ENCODE measurements at regions not wholly inside any gene's neighbourhood (a gene's known extent, or its start where the extent isn't known, plus 50 kb on each side); places are given as distances from the start of the nearest gene placed in this dataset.
A peak's percentile ranks its signal among the peaks of the same experiment; 100 is the strongest.

DNA sequence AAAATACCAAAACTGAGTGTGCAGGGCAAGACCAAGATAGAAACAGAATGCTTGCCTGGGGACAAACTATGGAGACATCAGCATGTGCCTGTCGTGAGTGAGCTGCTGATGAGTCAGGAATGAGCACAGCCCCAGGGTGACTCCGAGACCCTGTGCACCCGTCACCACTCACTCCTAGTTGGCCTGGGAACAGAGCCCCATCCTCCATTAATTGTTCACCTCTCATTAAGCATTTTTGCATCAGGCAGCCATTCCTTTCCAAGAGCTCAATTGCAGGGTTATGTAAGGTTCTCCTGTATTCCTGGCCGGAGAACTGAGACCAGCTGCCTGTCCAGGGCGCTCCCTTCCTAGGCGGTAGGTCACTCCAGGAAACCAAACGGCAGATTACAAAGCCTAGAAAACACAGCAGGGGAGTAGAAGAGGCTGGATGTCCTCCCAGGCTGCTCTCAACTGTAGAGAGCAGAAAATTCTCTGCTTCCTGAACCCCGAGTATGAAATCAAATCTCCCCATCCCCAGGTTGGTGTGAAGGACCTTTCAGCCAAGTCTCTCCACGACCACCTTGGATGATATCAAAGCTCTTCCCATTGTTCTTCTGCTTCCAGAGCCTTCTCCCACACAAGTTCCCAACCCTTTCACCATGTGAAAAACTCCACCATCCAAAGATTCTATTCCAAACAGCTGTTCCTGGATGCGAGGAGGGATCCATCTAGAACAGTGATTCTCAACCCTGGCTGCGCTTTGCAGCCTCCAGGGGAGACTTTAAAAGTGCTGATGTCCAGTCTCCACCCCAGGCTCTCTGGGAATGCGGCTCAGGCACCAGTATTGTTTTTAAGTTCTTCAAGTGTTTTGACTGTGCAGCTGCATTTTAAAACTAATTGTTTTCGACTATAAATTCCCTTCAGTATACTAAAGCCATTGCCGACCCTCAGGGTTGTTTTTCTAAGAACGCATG, 532.6 kb upstream of the JARID2 start:
- DNase-seq: no peak

DNA sequence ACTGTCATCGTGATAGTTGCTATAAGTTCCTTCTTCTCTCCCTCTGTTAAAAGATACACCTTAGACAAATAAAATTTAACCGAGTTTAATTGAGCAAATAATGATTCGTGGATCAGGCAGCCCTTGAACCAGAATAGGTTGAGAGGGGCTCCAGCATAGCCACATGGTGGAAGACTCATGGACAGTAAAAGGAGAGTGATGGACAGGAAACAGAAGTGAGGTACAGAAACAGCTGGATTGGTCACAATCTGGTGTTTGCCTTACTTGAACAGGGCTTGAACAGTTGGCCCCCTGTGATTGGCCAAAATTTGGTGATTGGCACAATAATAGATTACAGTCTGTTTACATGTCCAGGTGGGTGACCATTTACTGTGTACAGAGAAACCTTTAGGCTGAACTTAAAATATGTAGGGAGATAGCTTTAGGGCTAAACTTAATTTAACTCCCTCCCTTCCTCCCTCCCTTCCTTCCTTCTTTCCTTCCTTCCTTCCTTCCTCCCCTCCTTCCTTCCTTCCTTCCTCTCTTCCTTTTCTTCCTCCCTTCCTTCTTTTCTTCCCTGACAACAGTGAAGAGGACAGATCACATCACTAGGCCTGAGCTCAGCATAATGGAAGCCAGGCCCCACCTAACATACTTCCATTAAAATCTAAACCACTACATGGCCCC, 531.8 kb upstream of the JARID2 start:
- DNase-seq: no peak

DNA sequence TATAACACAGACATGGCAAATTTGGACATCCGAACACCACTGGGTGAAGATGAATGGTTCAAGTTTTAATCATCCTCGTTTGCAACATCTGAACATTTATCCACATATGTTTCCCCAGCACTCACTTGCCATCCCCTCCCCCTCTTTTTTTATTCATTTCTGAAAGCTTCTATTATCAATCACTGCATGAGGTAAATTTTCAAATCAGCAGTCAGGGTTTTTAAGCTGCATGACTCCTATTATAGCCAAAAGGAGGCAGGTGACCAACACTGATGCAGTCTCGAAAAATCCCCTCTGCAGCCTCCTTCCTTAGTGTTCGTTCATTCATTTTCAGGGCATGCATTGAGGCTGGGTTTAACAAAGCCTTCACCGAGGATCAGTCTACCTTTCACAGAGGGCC, 530.8 kb upstream of the JARID2 start:
- DNase-seq: no peak

DNA sequence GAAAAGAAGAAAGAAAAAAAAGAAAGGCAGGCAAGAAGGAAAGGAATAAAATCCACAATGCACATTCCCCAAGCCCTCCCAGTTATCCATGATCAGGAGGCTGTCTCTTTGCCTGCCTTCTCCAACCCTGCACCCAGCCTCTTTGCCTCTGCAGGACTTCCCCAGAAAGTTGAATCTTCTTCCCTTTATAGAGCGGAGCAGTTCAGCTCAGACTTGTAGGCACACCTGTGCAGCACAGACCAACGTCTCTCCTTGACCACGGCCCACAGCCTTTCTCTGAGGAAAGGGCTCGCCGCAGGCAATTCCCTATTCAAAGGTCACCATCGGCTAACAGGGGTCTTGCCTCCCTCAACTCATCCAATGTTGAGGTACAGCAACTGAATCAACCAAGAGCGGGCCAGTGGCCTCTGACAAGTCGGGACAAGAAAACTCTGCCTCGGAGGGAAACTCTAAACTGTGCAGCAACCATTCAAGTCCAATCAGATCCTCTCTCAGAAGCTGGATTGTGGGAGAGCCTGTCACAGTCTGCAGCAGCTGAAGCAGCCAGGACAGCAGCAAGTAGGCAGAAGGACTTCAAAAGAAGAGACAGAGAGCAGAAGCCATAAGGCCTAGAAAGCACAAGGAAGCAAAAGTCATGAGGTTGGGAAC, 529.2 kb upstream of the JARID2 start:
- no peak for DNase-seq

DNA sequence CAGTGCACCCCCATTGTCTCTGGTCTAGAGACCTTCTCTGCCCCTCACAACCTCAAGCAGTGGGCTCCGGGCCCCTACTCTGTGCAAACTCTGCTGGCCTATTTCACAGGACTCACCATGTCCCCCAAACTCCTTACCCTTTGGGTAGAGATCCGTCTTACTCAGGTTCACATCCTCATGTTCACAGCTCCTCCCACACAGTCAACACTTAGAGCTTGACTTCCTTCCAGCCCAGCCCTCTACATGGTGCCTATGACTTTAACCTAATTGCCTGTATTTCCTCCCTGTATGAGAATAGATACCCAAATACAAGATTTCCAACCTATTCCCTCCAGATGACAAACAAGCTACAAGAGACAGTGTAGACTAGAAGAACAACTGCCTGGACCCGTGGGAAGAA, 528.6 kb upstream of the JARID2 start:
- DNase-seq: no peak

DNA sequence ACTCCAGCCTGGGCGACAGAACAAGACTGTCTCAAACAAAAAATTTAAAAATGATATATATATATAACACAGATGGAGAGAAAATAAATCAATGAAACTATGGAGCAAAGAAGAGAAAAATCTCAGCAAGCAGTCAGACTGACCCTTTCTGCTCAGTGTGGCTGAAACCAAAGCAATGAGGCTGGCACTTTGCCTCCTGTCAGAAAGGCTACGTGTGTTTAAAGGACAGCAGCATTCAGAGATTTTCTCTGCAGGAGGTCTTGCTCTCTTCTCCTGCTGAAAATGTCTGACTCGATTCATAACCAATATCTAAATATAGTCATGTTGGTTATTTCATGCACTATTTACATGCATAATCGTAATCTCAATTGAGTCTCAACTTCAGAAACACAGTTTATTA, 527.0 kb upstream of the JARID2 start:
- DNase-seq: no peak

DNA sequence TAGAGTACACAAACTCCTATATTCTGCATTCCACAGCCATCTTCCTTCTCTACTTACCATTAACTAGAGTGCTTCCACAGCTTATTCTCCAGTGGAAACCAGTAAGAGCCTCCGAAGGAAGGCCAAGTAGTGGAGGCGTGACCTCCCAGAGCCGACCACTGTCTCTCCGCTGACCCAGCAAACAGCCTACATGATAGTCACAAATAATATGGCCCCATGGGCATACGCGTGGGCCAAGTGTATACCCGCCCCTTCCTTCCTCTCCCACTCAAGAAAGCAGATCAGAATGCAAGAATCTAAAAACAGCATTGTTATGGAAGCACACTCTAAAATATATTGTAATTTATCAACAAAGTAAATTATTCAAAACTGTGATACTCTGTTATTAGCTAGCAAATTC, 526.6 kb upstream of the JARID2 start:
- DNase-seq: no peak

DNA sequence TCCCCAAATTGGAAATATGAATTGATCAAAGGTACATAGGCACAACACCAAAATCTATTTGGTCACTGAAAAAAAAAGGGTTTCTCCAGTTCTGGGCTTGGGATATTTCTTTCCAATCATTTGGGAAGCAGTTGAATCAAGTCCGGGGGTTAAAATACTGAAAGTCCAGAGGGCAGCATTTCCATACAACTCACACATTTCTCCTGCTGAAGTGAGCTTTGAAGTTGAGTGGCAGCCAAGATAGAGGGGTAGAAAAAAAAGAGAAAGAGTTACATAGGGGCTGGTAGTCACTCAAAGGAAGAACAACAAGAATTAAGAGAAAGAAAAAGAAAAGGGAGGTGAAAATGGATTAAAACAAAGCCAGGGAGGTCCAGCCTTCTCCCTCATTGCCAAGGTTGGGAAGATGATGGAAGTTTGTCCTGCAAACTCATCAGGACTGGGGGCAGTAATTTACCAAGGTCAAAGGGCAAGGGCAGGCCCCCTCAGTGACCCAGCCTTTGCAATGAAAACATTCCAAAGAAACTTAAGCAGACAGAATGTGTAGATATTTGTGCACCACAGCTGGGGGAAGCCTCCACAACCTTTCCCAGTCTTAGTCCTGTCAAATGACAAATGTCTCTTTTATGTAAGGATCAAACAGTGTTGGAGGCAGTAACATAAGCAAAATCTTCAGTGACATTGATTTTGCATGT, 525.3 kb upstream of the JARID2 start:
- DNase-seq: no peak

DNA sequence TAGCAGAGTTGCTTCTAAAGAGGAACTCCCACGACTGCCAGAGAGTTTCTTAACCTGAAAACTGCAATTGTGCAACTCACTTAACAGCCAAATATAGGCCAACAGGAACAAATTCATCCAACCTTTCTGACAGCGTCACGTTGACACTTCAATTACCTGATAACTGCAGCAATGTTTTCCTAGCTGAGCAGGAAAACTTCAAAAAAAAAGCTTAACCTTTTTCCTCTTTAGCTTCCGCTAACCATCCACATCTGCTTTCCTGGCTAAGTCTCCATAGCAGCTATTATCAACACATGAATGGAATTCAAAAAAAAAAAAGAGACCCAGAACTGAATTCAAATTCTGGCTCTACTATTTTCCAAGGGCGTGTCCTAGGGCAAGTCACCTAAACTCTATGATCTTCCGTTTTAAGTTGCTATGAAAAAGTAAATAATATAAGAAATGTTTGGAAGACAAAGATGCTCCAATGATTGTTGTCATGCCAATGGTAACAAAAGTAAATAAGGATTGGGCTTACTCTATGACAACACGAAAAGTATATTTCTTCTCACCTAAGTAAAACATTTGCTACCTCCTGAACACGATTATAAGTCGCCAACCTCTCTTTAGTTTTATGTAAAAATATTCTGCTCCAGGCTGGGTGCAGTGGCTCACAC, 524.6 kb upstream of the JARID2 start:
- DNase-seq: peak in 1 of 2 donors; percentile 66

DNA sequence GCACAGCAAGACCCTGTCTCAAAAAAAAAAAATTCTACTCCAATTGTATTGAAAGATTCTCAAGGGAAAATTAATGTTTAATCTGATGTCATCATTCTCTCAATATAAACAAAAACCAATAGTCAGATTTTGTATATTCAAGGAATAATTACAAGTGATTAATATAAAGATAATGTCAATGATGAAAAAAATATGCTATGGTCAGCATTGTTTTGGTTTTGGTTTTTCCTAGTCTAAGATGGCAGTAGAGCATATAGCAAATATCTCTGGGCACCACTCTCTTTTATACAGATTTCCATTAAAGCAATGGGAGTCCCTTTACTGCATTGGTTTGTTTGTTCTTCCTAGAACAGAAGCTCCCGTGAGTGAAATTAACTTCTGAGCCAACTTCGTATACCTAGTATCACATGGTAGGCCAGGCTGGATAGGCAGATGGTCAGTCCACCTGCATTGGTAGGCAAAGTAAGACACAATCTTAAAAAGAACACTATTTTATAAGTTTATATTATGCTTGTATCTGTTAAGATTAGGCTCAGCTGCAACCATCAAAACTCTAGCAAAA, 523.8 kb upstream of the JARID2 start:
- no peak for DNase-seq

DNA sequence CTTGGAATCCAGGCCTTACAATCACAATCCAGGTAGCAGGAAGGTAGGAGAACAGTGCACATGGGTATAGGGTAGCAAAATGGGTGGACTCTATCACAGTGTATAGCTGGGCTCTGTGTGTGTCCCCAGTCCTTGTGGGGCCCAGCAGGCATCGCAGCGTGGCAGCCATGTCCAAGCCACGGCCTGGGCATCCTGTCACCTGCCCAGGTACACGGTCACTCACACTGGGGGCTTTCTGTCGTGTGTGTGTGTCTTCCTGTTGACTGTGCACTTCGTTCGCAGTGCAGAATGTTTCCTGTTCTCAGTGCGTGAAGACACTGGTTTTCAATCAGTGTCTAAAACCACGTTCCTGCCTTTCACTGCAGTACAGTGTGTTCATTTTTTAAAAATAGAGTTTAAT, 523.2 kb upstream of the JARID2 start:
- DNase-seq: no peak

DNA sequence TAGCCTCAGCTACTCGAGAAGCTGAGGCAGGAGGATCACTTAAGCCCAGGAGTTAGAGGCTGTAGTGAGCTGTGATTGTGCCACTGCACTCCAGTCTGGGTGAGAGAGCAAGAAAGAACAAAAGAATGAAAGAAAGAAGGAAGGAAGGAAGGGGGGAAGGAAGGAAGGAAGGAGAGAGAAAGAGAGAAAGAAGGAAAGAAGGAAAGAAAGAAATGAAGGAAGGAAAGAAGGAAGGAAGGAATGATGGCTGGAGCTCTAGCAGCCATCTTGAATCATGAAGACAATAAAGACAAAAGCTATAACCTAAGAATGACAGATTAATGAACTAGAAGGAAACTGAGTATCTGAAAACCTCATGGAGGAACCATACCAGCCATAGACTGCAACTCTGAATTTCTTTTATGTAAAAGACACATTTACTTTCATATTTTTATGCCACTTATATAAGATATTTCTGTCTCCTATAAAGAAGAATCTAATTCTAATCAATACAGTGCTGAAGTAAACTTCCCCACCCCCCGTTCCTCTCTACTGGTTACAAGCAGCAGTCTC, 522.3 kb upstream of the JARID2 start:
- no peak for DNase-seq

DNA sequence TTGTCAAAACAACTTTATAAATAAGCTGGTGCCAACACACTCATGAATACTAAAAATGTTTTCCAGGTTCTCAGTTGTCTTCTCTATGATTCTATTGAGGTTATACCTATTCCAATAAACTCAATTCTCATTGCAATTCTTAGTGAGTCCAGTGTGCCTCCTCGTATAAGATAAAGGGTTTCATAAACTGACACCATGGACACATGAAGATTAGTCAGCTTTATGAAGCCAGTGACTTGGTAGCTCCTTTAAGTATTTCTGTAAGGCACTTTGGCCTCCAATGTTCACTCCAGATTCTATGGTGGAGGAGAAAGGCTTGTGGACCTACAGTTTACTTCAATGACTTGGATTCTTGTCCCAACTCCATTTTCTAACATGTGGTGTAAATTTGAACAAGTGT, 521.3 kb upstream of the JARID2 start:
- DNase-seq: no peak

DNA sequence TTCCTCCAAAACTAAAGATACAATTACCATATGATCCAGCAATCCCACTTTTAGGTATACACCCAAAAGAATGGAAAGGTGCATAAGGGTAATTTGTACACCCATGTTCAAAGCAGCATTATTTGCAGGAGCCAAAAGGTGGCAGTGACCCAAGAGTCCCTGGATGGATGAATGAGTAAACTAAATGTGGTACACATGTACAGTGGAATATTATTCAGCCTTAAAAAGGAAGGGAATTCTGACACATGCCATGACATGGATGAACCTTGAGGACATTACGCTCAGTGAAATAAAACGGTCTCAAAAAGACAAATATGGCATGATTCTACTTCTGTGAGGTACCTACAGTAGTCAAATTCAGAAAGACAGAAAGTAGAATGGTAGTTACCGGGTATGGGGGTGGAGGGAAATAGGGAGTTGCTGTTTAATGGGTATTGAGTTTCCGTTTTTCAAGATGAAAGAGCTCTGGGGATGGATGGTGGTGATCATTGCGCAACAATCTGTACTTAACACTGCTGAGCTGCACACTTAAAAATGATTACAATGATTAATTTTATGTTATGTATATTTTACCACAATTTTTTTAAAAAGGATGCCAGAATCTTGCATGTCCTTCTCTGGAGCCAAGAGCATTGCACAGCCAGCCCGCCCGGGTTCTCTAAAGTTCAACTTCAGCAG, 518.9 kb upstream of the JARID2 start:
- peak in 1 of 2 donors; percentile 56 for DNase-seq

DNA sequence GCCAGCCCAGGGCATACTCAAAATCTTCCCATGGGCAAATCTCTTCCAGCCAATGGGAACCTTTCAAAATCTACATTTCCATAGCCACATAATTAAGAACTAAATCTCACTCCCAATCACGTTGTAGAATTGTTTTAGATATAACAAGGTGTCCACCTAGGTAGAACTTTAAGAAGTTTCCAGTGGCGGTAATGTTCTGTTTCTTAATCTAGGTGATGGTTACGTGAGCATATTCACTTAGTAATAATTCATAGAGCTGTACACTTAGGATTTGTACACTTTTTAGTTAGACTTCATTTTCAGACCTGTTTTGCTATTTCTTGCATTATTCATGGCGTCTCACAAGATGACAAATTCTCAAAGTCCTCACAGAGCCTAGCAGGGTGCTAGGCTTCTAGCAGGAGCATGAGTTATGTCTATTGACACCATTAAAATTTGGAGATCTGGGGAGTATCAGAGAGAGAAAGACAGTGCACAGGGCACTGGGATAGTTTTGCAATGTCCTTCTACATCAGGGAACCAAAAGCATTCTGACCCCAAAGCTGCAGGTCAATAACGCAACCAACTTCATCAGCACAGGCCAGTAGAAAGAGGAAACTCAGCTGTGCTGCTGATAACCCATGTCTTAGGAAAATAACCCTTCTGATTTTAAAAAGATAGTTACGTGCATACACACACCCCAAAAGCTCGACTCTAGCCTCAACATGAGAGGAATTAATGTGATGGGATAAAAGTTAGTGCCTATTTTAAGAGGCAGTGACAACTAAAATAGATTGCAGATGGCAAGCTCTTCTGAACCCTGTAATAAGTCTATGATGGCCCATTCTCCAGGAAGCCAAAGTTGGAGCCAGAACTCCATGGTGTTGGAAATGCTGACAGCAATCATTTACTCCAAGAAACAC, 518.1 kb upstream of the JARID2 start:
- DNase-seq: no peak

DNA sequence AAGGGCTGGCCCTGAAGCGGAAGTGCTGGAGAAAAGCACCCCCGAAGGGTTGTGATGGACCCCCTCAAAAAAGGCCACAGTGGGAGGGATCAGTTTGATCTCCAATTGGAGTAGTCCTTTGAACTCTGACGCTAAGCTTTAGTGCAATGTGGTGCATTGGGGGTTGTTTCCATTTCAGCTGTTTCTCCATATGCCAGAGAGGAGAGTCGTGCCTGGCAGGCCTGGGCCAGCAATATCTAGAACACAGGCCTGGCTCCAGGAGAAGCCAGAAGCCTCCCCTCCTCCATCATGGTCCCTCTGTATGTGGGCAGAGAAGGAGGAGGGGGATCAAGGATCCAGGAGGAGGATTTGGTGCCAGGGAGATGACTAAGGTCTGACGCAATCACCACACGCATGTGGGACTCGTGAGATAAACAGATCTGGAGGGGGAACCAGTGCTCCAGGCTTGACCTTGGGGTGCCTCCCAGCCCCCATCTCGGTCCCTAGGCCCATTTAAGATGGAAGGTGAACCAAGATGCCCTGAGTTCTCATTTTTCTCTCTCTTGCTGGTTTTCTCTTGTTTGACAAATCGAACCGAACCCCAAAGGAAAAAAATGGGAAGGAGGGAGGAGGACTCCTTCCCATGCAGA, 517.4 kb upstream of the JARID2 start:
- DNase-seq: no peak

DNA sequence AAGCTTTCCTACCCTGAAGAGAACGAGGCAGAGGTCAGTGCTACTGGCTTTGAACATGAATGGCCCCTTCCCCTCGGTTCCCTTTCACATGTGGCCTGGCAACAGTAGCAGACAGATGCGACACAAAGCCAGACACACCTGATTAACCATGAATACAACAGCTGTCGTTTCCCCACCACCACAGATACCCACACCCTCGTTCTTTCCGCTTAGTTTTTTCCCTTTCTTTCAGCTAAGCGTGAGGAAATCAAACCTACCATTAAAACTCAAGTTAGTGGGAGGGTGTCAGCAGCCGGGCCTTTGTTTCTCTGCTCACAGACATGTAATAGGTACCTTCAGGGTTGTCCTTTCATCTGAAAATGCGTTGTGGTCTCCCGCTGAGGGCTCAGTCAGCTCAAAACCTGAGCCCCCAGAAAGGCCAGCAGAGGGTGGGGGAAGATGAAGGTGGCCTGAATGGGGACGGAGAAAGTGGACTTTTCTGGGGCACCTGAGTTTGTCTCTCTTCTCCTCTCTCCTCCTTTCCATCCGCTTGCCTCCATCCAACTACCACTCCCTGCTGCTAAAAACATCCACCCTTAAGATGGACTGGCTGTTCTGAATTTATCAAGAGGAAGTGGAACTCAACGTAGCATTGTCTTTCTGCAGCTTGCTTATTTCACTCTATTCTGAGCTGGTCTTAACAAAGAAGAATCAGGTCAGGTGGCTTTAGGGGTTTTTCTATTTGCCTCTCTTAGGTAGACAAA, 516.6 kb upstream of the JARID2 start:
- no peak for DNase-seq

DNA sequence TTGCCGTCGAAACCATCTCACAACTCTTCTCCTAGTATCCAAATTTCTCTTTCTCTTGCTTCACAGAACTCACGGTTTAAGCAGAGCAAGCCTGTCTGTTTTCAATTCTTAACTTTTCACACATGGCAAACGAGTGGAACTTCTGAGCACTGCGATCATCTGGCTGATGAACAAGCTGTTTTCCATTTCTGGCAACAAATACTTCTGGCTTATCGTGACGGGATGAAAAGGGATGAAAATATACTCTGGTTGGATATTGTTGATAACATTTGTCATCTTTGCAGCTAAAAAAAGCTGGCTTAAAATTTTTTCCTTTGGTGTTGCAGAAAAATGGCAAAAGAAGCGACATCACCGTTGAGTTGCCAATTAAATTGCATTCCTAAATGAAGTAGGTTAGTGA, 515.2 kb upstream of the JARID2 start:
- DNase-seq: peak; percentile 69 to 75

Measured in right lung (tissue), 2 donors.